BJ (cell line): ENCODE measurements at regions not wholly inside any gene's neighbourhood (a gene's known extent, or its start where the extent isn't known, plus 50 kb on each side); places are given as distances from the start of the nearest gene placed in this dataset.

ENCODE experiments used
- CTCF ChIA-PET: fragments of 350-600 bp; formaldehyde crosslinking; extraction: SDS; loops from one replicate; lab custom pipeline; 2021; ENCODE audit warnings: antibody characterized with exemption, inconsistent platforms; lab: Yijun Ruan, JAX
- POLR2A ChIA-PET: fragments of 300-600 bp; sonication (Branson Sonifier 250); formaldehyde crosslinking; extraction: SDS; loops from one replicate; lab custom pipeline; 2021; ENCODE audit warnings: antibody characterized with exemption; lab: Charles Lee
- DNase-seq: peaks from one replicate; pipeline ENCODE4 v3.0.0-alpha.2; 2011; ENCODE audit warnings: low read depth
- H3K27me3 ChIP-seq: 2 replicates; pipeline ENCODE4 v1.6.0; 2011; ENCODE audit warnings: low read length; ENCODE audit not compliant: control insufficient read depth, insufficient read depth
- H3K36me3 ChIP-seq: 2 replicates; pipeline ENCODE4 v1.5.1; 2011; ENCODE audit warnings: low read length; ENCODE audit not compliant: control insufficient read depth, insufficient read depth
- H3K4me3 ChIP-seq: 2 replicates; pipeline ENCODE4 v1.5.1; 2011; ENCODE audit warnings: low read depth, mild to moderate bottlenecking, control low read depth, low read length
- CTCF ChIP-seq: IDR thresholded peaks from 2 replicates; pipeline ENCODE4 v1.5.1; 2011; ENCODE audit warnings: low read depth, mild to moderate bottlenecking, control low read depth, inconsistent platforms, low read length, moderate library complexity; ENCODE audit not compliant: insufficient read depth

GRCh38 chr11:115965767-115966504 lies 461.7 kb upstream of the CADM1 start:
- no peaks in the 10 kb centered on the region for H3K27me3 ChIP-seq
- ChIA-PET POLR2A (no interaction called here), CTCF (interaction anchor here (0.8 kb wide), 1 partner anchor 631 kb away, joined by 3 read pairs; no protein-coding TSS in a partner anchor)
- DNase-seq = no peak
- no peak overlapping the region for H3K4me3 ChIP-seq
- no peak for TF ChIP-seq CTCF
- H3K36me3 ChIP-seq = no peaks in the 10 kb centered on the region

- H3K27me3 ChIP-seq = no peaks in the 10 kb centered on the region
- no peaks in the 10 kb centered on the region for H3K36me3 ChIP-seq
- TF ChIP-seq CTCF = no peak
- POLR2A ChIA-PET = no interaction called here
- no peak overlapping the region for H3K4me3 ChIP-seq
- no peak for DNase-seq
- CTCF ChIA-PET = no interaction called here
Observed at GRCh38 chr11:115964091-115964490, 459.9 kb upstream of the CADM1 start.

GRCh38 chr11:115963156-115963555 lies 458.9 kb upstream of the CADM1 start:
- no peak for TF ChIP-seq CTCF
- Histone ChIP-seq H3K4me3 (no peak overlapping the region), H3K27me3 (no peaks in the 10 kb centered on the region), H3K36me3 (no peaks in the 10 kb centered on the region)
- POLR2A ChIA-PET = no interaction called here
- CTCF ChIA-PET = no interaction called here
- DNase-seq = no peak

GRCh38 chr11:115961159-115962003 lies 457.2 kb upstream of the CADM1 start:
- POLR2A ChIA-PET = no interaction called here
- DNase-seq = no peak
- Histone ChIP-seq H3K36me3 (no peaks in the 10 kb centered on the region), H3K4me3 (no peak overlapping the region), H3K27me3 (no peaks in the 10 kb centered on the region)
- no peak for TF ChIP-seq CTCF
- CTCF ChIA-PET = interaction anchor here (0.6 kb wide), 1 partner anchor 459 kb away, joined by 3 read pairs; no protein-coding TSS in a partner anchor

- CTCF ChIA-PET = interaction anchor here (1.1 kb wide), 1 partner anchor 8 kb away, joined by 3 read pairs; no protein-coding TSS in a partner anchor
Observed at GRCh38 chr11:115959081-115959486, 454.9 kb upstream of the CADM1 start.

More at GRCh38 chr11:115959081-115959486, 454.9 kb upstream of the CADM1 start:
- POLR2A ChIA-PET = no interaction called here
- H3K27me3 ChIP-seq = no peaks in the 10 kb centered on the region
- no peak for TF ChIP-seq CTCF
- DNase-seq = no peak
- H3K36me3 ChIP-seq = no peaks in the 10 kb centered on the region
- H3K4me3 ChIP-seq = no peak overlapping the region
